Adrenal gland (tissue), 9 donors: ENCODE measurements at regions not wholly inside any gene's neighbourhood (a gene's known extent, or its start where the extent isn't known, plus 50 kb on each side); places are given as distances from the start of the nearest gene placed in this dataset.

Experiments
- DNase-seq, 7 donors: peaks; one replicate each; pipeline ENCODE4 v3.0.0-alpha.2; 2019 to 2020
- H3K27ac ChIP-seq, 5 donors: fragments of 200-600 bp; sonication (generic) in 4 of 5; 1 replicate in 3 of 5; 2 replicates in 2 of 5; pipeline versions ENCODE4 v1.5.1 to v1.8.0; 2016 to 2020; ENCODE audit warnings: mild to moderate bottlenecking in 1 of 5
- H3K27me3 ChIP-seq: fragments of 200-600 bp; 2 replicates; pipeline ENCODE4 v1.8.0; 2021
- H3K36me3 ChIP-seq, 2 donors: fragments of 200-600 bp; replicated peaks in 1 of 2; 1 replicate in 1 of 2; 2 replicates in 1 of 2; pipeline versions ENCODE4 v1.5.1 to v1.8.0; 2018 to 2022
- H3K4me1 ChIP-seq, 2 donors: fragments of 200-600 bp; replicated peaks in 1 of 2; 1 replicate in 1 of 2; 2 replicates in 1 of 2; pipeline versions ENCODE4 v1.5.1 to v1.8.0; 2018 to 2021
- H3K4me3 ChIP-seq, 4 donors: fragments of 200-600 bp; sonication (generic) in 3 of 4; one replicate each; pipeline ENCODE4 v1.5.1; 2016 to 2018
- H3K9me3 ChIP-seq, 3 donors: fragments of 200-600 bp; sonication (generic) in 1 of 3; replicated peaks in 1 of 3; 1 replicate in 2 of 3; 2 replicates in 1 of 3; pipeline versions ENCODE4 v1.5.1 to v1.8.0; 2016 to 2021
- POLR2A ChIP-seq, 2 donors: fragments of 450-650 bp; IDR thresholded peaks; one replicate each; pipeline ENCODE4 v1.6.1; 2017; ENCODE audit warnings: antibody characterized with exemption in 2 of 2, mild to moderate bottlenecking in 2 of 2, moderate library complexity in 1 of 2
- WGBS, 4 donors: extraction: QIAGEN DNeasy Blood & Tissue Kit in 2 of 4; methylation state at CpG; one replicate each; pipeline versions ENCODE4 v1.1.5 to v1.1.7; 2013 to 2017; 5-methylcytosine and 5-hydroxymethylcytosine counted together
- intact Hi-C, 2 donors: fragments of 100-400 bp; cut with DNase I; formaldehyde crosslinking; loops; one replicate each; pipeline versions ENCODE4 v1.14.1 to v1.15.0; 2022 to 2023
- TF ChIP-seq, protein P1 (sequence below), 6 experiments: fragments of 450-650 bp in 4 of 6; fragments of 200-600 bp in 2 of 6; sonication (generic) in 1 of 6; IDR thresholded peaks; 1 replicate in 5 of 6; 2 replicates in 1 of 6; pipeline versions ENCODE4 v1.5.1 to v1.8.0; 2016 to 2021; ENCODE audit warnings: antibody characterized with exemption in 6 of 6, mild to moderate bottlenecking in 2 of 6, moderate library complexity in 1 of 6
- donor health status: healthy with polysubstance abuse.
- donor health status: Bipolar disorder and iron deficiency.
- donor health status: DM: yes; HTN: yes; CAD: no.
- donor health status: DM: no; HTN: no; CAD: no.
- donor health status: DM: no; HTN: no; CAD: no.

DNA sequence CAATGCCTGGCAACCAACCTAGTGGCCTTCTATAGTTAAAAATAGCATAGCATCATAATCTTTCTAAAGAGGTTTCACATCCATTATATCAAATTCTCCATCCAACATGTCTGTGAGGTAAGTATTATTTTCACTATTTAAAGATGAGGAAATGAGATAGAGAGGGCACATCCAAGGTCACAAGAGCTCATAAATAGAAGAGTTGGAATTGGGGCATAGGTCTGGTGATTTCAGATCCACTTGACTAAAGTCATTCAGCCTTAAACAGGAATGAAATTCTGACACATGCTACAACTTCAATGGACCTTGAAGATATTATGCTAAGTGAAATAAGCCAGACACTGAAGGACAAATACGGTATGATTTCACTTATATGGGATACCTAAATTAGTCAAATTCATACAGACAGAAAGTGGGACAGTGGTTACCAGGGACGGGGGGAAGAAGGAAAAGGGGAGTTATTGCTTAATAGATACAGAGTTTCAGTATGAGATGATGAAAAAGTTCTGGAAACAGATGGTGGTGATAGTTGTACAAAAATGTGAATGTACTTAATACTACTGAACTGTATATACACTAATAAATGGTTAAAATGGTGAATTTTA, 259.6 kb upstream of the NR4A3 start:
- no peaks in the 10 kb centered on the region for H3K36me3 ChIP-seq
- no peak overlapping the region for H3K4me3 ChIP-seq
- WGBS, 4 donors = 54 to 81% (median 61%) methylated on average over 2 of the region's 2 CpGs
- no peak for TF ChIP-seq POLR2A (IDR thresholded peaks at IDR 0.05)
- TF ChIP-seq, protein P1, sequence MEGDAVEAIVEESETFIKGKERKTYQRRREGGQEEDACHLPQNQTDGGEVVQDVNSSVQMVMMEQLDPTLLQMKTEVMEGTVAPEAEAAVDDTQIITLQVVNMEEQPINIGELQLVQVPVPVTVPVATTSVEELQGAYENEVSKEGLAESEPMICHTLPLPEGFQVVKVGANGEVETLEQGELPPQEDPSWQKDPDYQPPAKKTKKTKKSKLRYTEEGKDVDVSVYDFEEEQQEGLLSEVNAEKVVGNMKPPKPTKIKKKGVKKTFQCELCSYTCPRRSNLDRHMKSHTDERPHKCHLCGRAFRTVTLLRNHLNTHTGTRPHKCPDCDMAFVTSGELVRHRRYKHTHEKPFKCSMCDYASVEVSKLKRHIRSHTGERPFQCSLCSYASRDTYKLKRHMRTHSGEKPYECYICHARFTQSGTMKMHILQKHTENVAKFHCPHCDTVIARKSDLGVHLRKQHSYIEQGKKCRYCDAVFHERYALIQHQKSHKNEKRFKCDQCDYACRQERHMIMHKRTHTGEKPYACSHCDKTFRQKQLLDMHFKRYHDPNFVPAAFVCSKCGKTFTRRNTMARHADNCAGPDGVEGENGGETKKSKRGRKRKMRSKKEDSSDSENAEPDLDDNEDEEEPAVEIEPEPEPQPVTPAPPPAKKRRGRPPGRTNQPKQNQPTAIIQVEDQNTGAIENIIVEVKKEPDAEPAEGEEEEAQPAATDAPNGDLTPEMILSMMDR (IDR thresholded peaks at IDR 0.05) = no peak
- H3K27me3 ChIP-seq = no peaks in the 10 kb centered on the region
- H3K4me1 ChIP-seq = no peaks in the 10 kb centered on the region
- no peaks in the 10 kb centered on the region for H3K9me3 ChIP-seq
- H3K27ac ChIP-seq = no peak overlapping the region
- intact Hi-C loops = no loop called here
- no peak for DNase-seq

DNA sequence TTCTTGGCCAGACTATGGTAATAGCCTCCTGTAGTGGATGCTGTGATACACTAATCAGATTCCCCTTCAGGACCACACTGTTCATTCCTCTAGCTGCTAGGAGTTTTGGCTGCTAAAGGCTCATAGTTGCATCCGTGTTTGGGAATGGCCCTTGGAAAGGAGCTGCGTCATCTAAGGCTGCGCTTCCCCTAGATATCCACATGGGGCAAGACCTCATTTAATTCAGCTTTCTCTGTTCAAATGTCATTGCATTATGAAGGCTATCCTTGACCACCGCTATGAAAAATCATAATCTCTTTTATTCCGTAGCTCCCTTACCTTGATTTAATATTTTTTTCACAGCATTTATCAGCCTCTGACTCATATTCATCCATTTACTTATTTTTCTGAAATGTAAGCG, 258.3 kb upstream of the NR4A3 start:
- H3K27me3 ChIP-seq = no peaks in the 10 kb centered on the region
- DNase-seq = peak in 5 of 7 donors; percentile 25 to 47 (median 39)
- H3K4me1 ChIP-seq = no peaks in the 10 kb centered on the region
- no peak overlapping the region for H3K27ac ChIP-seq
- no peaks in the 10 kb centered on the region for H3K9me3 ChIP-seq
- no peaks in the 10 kb centered on the region for H3K36me3 ChIP-seq
- 46 to 56% (median 51%) methylated on average over 6 of the region's 6 CpGs for WGBS, 4 donors
- H3K4me3 ChIP-seq = no peak overlapping the region
- intact Hi-C loops = no loop called here
- TF ChIP-seq, protein P1 (IDR thresholded peaks at IDR 0.05) = peak; percentile 16 to 51 (median 38)
- no peak for TF ChIP-seq POLR2A (IDR thresholded peaks at IDR 0.05)

DNA sequence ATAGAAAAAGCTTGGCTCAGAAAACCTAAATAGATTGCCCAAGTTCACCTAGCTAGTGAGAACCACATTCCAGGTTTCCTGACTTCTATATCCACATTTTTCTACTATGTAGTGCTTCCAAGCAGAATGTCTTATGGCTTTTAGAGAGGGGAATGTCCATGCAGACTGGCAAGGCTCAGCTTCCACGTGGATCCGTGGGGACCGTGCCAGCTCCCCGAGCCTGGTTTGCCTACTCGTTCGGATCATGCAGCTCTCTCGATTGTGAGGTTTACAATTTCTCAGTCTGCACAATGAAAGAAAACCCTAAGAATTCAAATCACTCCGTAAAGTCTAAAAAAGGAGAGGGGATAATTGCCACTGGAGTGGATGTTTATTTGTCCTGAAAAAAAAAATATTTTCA, 256.5 kb upstream of the NR4A3 start:
- no peaks in the 10 kb centered on the region for H3K4me1 ChIP-seq
- no peak overlapping the region for H3K4me3 ChIP-seq
- 90 to 95% (median 93%) methylated on average over 8 of the region's 8 CpGs for WGBS, 4 donors
- TF ChIP-seq, protein P1 (IDR thresholded peaks at IDR 0.05) = no peak
- no peak for TF ChIP-seq POLR2A (IDR thresholded peaks at IDR 0.05)
- no peak for DNase-seq
- no peak overlapping the region for H3K27ac ChIP-seq
- no peaks in the 10 kb centered on the region for H3K36me3 ChIP-seq
- intact Hi-C loops = no loop called here
- no peaks in the 10 kb centered on the region for H3K27me3 ChIP-seq
- H3K9me3 ChIP-seq = no peaks in the 10 kb centered on the region

DNA sequence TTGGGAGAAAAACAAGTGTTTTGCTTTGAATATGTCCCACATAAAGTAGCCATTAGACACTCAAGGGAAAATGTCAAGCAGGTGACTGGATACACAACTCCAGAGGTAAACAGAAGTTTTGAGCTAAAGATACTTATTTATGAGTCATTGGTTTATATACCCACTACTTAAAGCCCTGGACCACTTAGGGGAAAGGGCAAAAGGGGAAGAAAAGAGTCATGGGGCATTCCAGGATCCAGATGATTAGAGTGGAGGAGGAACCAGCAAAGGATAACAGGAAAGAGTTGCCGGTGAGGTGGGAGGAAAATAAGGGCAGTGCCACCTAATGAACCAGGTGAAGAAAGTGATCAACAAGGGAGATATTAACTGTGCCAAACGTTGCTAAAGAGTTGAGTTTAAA, 254.2 kb upstream of the NR4A3 start:
- H3K9me3 ChIP-seq = no peaks in the 10 kb centered on the region
- WGBS, 4 donors = 53 to 69% (median 64%) methylated on average over 2 of the region's 2 CpGs
- DNase-seq = no peak
- H3K4me1 ChIP-seq = no peaks in the 10 kb centered on the region
- no peaks in the 10 kb centered on the region for H3K27me3 ChIP-seq
- intact Hi-C loops = no loop called here
- H3K27ac ChIP-seq = no peak overlapping the region
- TF ChIP-seq POLR2A (IDR thresholded peaks at IDR 0.05) = no peak
- TF ChIP-seq, protein P1 (IDR thresholded peaks at IDR 0.05) = no peak
- no peaks in the 10 kb centered on the region for H3K36me3 ChIP-seq
- H3K4me3 ChIP-seq = no peak overlapping the region
